HG03064 (cell line): ENCODE measurements at regions not wholly inside any gene's neighbourhood (a gene's known extent, or its start where the extent isn't known, plus 50 kb on each side); places are given as distances from the start of the nearest gene placed in this dataset.
"Not testable (repeated sequence)": the region's sequence is repeated elsewhere in the genome, so short reads cannot be mapped to it uniquely, and the experiment has no call there.

ENCODE experiments used
- ATAC-seq: cut with Tn5 transposase; IDR thresholded peaks from one replicate; pipeline ENCODE4 v1.9.1; 2021; ENCODE audit warnings: low read depth; ENCODE audit not compliant: unreplicated experiment

GRCh38 chr2:176876493-176877103 lies 336.0 kb upstream of the HNRNPA3 start:
- ATAC-seq: no peak

GRCh38 chr2:176879426-176879995 lies 333.1 kb upstream of the HNRNPA3 start:
- no peak for ATAC-seq

GRCh38 chr2:176882045-176882444 lies 330.5 kb upstream of the HNRNPA3 start:
- ATAC-seq: not testable (repeated sequence)

GRCh38 chr2:176885001-176885643 lies 327.5 kb upstream of the HNRNPA3 start:
- ATAC-seq: no peak

- ATAC-seq: no peak
Measured at GRCh38 chr2:176885661-176886060, 326.9 kb upstream of the HNRNPA3 start.

- no peak for ATAC-seq
Measured at GRCh38 chr2:176891105-176891504, 321.5 kb upstream of the HNRNPA3 start.

- ATAC-seq: no peak
Measured at GRCh38 chr2:176891857-176892256, 320.7 kb upstream of the HNRNPA3 start.

GRCh38 chr2:176892676-176893226 lies 319.8 kb upstream of the HNRNPA3 start:
- ATAC-seq: no peak

GRCh38 chr2:176895158-176895557 lies 317.4 kb upstream of the HNRNPA3 start:
- no peak for ATAC-seq

- ATAC-seq: no peak
Measured at GRCh38 chr2:176902454-176902853, 310.1 kb upstream of the HNRNPA3 start.

- ATAC-seq: not testable (repeated sequence)
Measured at GRCh38 chr2:176904053-176904452, 308.5 kb upstream of the HNRNPA3 start.

GRCh38 chr2:176907341-176907740 lies 305.3 kb upstream of the HNRNPA3 start:
- no peak for ATAC-seq

- ATAC-seq: no peak
Measured at GRCh38 chr2:176910828-176911227, 301.8 kb upstream of the HNRNPA3 start.

GRCh38 chr2:176913955-176914354 lies 298.6 kb upstream of the HNRNPA3 start:
- ATAC-seq: no peak

- no peak for ATAC-seq
Measured at GRCh38 chr2:176914371-176914770, 298.2 kb upstream of the HNRNPA3 start.

- not testable (repeated sequence) for ATAC-seq
Measured at GRCh38 chr2:176922545-176922944, 290.0 kb upstream of the HNRNPA3 start.

- ATAC-seq: no peak
Measured at GRCh38 chr2:176923205-176923604, 289.4 kb upstream of the HNRNPA3 start.

- ATAC-seq: no peak
Measured at GRCh38 chr2:176924909-176925534, 287.6 kb upstream of the HNRNPA3 start.

GRCh38 chr2:176926453-176926852 lies 286.1 kb upstream of the HNRNPA3 start:
- no peak for ATAC-seq

- not testable (repeated sequence) for ATAC-seq
Measured at GRCh38 chr2:176929387-176929786, 283.2 kb upstream of the HNRNPA3 start.
